ENCODE measurements at regions not wholly inside any gene's neighbourhood (a gene's known extent, or its start where the extent isn't known, plus 50 kb on each side); places are given as distances from the start of the nearest gene placed in this dataset.

GRCh38 chrX:39475372-39475771 is 622.4 kb downstream of the BCOR start:
- TF ChIP-seq CTCF (conservative IDR thresholded peaks at IDR 0.05; ENCODE audit: low read depth, low read length), result no peak
- Histone ChIP-seq H4K20me1 (ENCODE audit: insufficient read depth) (no peaks in the 10 kb centered on the region), H3K4me2 (no peak overlapping the region), H2AFZ (ENCODE audit: low read depth) (no peak overlapping the region), H3K4me1 (ENCODE audit: low read depth, poor library complexity, severe bottlenecking) (no peaks in the 10 kb centered on the region), H3K36me3 (ENCODE audit: insufficient read depth) (no peaks in the 10 kb centered on the region), H3K4me3 (IDR thresholded peaks at IDR 0.05; ENCODE audit: insufficient read depth, low read depth, low read length) (no peak overlapping the region), H3K79me2 (ENCODE audit: insufficient read depth, low read depth) (no peaks in the 10 kb centered on the region), H3K27ac (no peak overlapping the region), H3K27me3 (ENCODE audit: insufficient read depth, low read depth) (no peaks in the 10 kb centered on the region), H3K9ac (no peak overlapping the region)

- H3K79me2 ChIP-seq (ENCODE audit: insufficient read depth, low read depth), result no peaks in the 10 kb centered on the region
- no peaks in the 10 kb centered on the region for H3K36me3 ChIP-seq (ENCODE audit: insufficient read depth)
- no peak for TF ChIP-seq CTCF (conservative IDR thresholded peaks at IDR 0.05; ENCODE audit: low read depth, low read length)
- no peaks in the 10 kb centered on the region for H3K27me3 ChIP-seq (ENCODE audit: insufficient read depth, low read depth)
- H3K27ac ChIP-seq, result no peak overlapping the region
- no peak overlapping the region for H3K4me2 ChIP-seq
- no peak overlapping the region for H2AFZ ChIP-seq (ENCODE audit: low read depth)
- H3K9ac ChIP-seq, result no peak overlapping the region
- no peak overlapping the region for H3K4me3 ChIP-seq (IDR thresholded peaks at IDR 0.05; ENCODE audit: insufficient read depth, low read depth, low read length)
- H3K4me1 ChIP-seq (ENCODE audit: low read depth, poor library complexity, severe bottlenecking), result no peaks in the 10 kb centered on the region
- no peaks in the 10 kb centered on the region for H4K20me1 ChIP-seq (ENCODE audit: insufficient read depth)
These were observed 621.1 kb downstream of the BCOR start for GRCh38 chrX:39476604-39477021.

GRCh38 chrX:39477031-39477761 is 620.6 kb downstream of the BCOR start:
- Histone ChIP-seq H3K27me3 (ENCODE audit: insufficient read depth, low read depth) (no peaks in the 10 kb centered on the region), H3K4me2 (no peak overlapping the region), H3K79me2 (ENCODE audit: insufficient read depth, low read depth) (no peaks in the 10 kb centered on the region), H3K9ac (no peak overlapping the region), H4K20me1 (ENCODE audit: insufficient read depth) (no peaks in the 10 kb centered on the region), H3K4me3 (IDR thresholded peaks at IDR 0.05; ENCODE audit: insufficient read depth, low read depth, low read length) (no peak overlapping the region), H3K36me3 (ENCODE audit: insufficient read depth) (no peaks in the 10 kb centered on the region), H3K4me1 (ENCODE audit: low read depth, poor library complexity, severe bottlenecking) (no peaks in the 10 kb centered on the region), H3K27ac (no peak overlapping the region), H2AFZ (ENCODE audit: low read depth) (no peak overlapping the region)
- TF ChIP-seq CTCF (conservative IDR thresholded peaks at IDR 0.05; ENCODE audit: low read depth, low read length), result no peak

- no peak overlapping the region for H3K4me3 ChIP-seq (IDR thresholded peaks at IDR 0.05; ENCODE audit: insufficient read depth, low read depth, low read length)
- no peak overlapping the region for H2AFZ ChIP-seq (ENCODE audit: low read depth)
- no peaks in the 10 kb centered on the region for H4K20me1 ChIP-seq (ENCODE audit: insufficient read depth)
- no peaks in the 10 kb centered on the region for H3K4me1 ChIP-seq (ENCODE audit: low read depth, poor library complexity, severe bottlenecking)
- no peak overlapping the region for H3K9ac ChIP-seq
- H3K79me2 ChIP-seq (ENCODE audit: insufficient read depth, low read depth), result no peaks in the 10 kb centered on the region
- no peaks in the 10 kb centered on the region for H3K36me3 ChIP-seq (ENCODE audit: insufficient read depth)
- TF ChIP-seq CTCF (conservative IDR thresholded peaks at IDR 0.05; ENCODE audit: low read depth, low read length), result no peak
- H3K27me3 ChIP-seq (ENCODE audit: insufficient read depth, low read depth), result no peaks in the 10 kb centered on the region
- no peak overlapping the region for H3K4me2 ChIP-seq
- no peak overlapping the region for H3K27ac ChIP-seq
These were observed 620.0 kb downstream of the BCOR start for GRCh38 chrX:39477762-39478120.
